ENCODE measurements at regions not wholly inside any gene's neighbourhood (a gene's known extent, or its start where the extent isn't known, plus 50 kb on each side); places are given as distances from the start of the nearest gene placed in this dataset.

DNA sequence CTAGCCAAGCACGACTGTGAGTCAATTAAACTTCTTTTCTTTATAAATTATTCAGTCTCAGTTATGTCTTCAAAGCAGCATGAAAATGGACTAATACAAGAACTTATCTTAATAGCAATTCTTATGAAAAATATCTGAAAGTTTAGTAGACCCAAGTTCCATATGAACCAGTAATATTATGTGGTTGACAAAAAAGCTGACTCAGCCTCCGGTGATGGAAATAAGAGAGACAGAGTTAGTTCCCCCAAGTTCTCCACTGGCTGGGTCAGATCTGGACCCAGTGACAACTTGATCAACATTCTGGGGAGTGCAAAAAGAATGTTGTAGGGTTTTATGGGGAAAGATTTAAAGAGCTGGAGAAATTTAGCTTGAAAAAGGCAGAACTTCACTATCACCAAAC, 72.5 kb upstream of the DNAH14 start:
- Histone ChIP-seq H4K5ac (ENCODE audit: low read depth, low read length) (no peak overlapping the region), H2BK15ac (ENCODE audit: low read depth, low read length) (no peak overlapping the region), H2BK5ac (ENCODE audit: low read depth, low read length, poor library complexity, severe bottlenecking) (no peak overlapping the region), H2AFZ (replicated peaks; ENCODE audit: low read length, poor library complexity) (no peak overlapping the region), H3K9me1 (ENCODE audit: insufficient read depth, low read length) (no peaks in the 10 kb centered on the region), H4K20me1 (ENCODE audit: insufficient read depth, low read length) (no peaks in the 10 kb centered on the region), H3K4me3 (ENCODE audit: insufficient read depth, low read depth, low read length) (no peak overlapping the region), H2BK120ac (ENCODE audit: low read depth, low read length) (no peak overlapping the region), H2BK20ac (ENCODE audit: low read depth, low read length) (no peak overlapping the region), H3K79me1 (ENCODE audit: low read depth in 1 of 2, low read length in 2 of 2) (no peaks in the 10 kb centered on the region), H3K23ac (ENCODE audit: low read depth, low read length) (no peak overlapping the region), H4K8ac (ENCODE audit: low read depth in 2 of 2, low read length in 2 of 2) (no peak overlapping the region), H3K27me3 (ENCODE audit: control insufficient read depth, insufficient read depth, low read length) (peaks cover 2% of the 10 kb centered on the region; the same call in 1 of the 2 replicates), H2AK9ac (replicated peaks; ENCODE audit: low read depth, low read length, poor library complexity) (no peak overlapping the region), H3K36me3 (ENCODE audit: control insufficient read depth, insufficient read depth, low read length) (no peaks in the 10 kb centered on the region), H3K56ac (ENCODE audit: extremely low read depth, insufficient read depth, low read length) (no peak overlapping the region), H3K27ac (ENCODE audit: insufficient read depth, low read length) (no peak overlapping the region), H3K9ac (ENCODE audit: low read depth, low read length) (no peak overlapping the region), H3K4me1 (ENCODE audit: control insufficient read depth, insufficient read depth, low read length) (no peaks in the 10 kb centered on the region), H4K91ac (ENCODE audit: insufficient read depth, low read depth, low read length) (no peak overlapping the region), H2AK5ac (ENCODE audit: low read depth, low read length) (no peak overlapping the region), H3K4ac (ENCODE audit: low read depth, low read length) (no peak overlapping the region), H3K14ac (replicated peaks; ENCODE audit: low read depth, low read length) (no peak overlapping the region), H3K9me3 (ENCODE audit: control insufficient read depth, insufficient read depth, low read length) (no peaks in the 10 kb centered on the region), H3K18ac (ENCODE audit: low read depth, low read length) (no peak overlapping the region), H3K4me2 (ENCODE audit: low read depth, low read length) (no peak overlapping the region)
- no TSS peak for BruUV-seq (replicated peaks)
- in situ Hi-C loops (cut with MboI; ENCODE audit: low sequenced_read_pairs) (loop anchor here (10.0 kb wide), 1 partner anchor 212 kb away; no protein-coding TSS in a partner anchor), dilution Hi-C loops (cut with HindIII; ENCODE audit: low sequenced_read_pairs, unreplicated experiment) (no loop called here), intact Hi-C loops (cut with micrococcal nuclease) (no loop called here)
- no CpG with 5 or more reads among the region's 2 CpGs for WGBS, 2 experiments (ENCODE audit: extremely low coverage in 2 of 2, insufficient read length in 1 of 2)
- ChIA-PET CTCF (interaction anchor here (0.8 kb wide), 1 partner anchor 213 kb away, joined by 3 read pairs; no protein-coding TSS in a partner anchor), POLR2A (ENCODE audit: unreplicated experiment) (no interaction called here)
- TF ChIP-seq CHD1 (IDR thresholded peaks at IDR 0.05; ENCODE audit: low read depth, low read length) (no peak), MAZ (IDR thresholded peaks at IDR 0.05; ENCODE audit: borderline replicate concordance, low read depth, low read length) (no peak), MAFK (IDR thresholded peaks at IDR 0.05; ENCODE audit: low read depth, low read length) (peak; percentile 79)
- no peak for DNase-seq
- ATAC-seq (ENCODE audit: low read depth): no peak

Measured in IMR-90 (cell line).